NT2/D1 (cell line): ENCODE measurements at regions not wholly inside any gene's neighbourhood (a gene's known extent, or its start where the extent isn't known, plus 50 kb on each side); places are given as distances from the start of the nearest gene placed in this dataset.

Experiments
- SUZ12 ChIP-seq: IDR thresholded peaks from 2 replicates; pipeline ENCODE4 v1.6.1; 2011; ENCODE audit not compliant: insufficient read length, insufficient read depth; ENCODE audit errors: extremely low read depth
- YY1 ChIP-seq: IDR thresholded peaks from 2 replicates; pipeline ENCODE4 v1.6.1; 2011; ENCODE audit not compliant: insufficient read length, insufficient read depth
- ZNF274 ChIP-seq: IDR thresholded peaks from 2 replicates; pipeline ENCODE4 v1.6.1; 2011; ENCODE audit warnings: mild to moderate bottlenecking, low read depth, low read length

DNA sequence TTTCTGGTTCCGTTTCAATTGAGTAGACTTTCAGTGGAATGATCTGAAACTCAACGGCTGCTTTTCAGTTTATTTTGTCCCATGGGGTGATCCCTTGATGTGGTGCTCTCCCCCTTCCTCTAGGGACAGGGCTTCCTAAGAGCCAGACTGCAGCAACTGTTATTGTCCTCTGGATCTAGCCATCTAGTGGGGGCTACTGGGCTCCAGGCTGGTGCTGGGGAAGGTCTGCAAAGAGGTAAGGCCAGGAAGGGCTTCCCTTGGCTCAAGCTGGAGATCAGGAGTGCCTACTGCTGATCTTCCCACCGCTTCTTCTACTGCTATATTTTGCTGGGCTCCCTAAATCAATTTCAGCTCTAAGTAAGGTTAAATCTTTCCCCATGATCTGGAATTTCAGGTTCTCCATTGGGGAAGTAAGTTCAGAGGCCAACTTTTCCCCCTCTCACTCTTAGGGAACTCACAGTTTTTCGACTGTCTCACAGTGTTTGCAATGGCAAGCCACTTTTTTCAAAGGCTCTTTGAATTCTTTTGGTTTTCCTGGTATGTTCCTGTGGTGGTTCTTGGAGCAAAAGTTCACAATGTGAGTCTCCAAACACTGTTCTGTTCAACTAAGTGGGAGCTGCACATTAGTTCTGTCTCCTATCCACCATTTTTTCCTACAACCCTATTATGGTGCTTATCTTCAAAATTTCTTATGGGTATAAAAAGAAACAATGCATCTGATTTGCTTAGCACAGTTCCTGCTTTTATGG, 286.2 kb upstream of the EXOC2 start:
- TF ChIP-seq YY1 (no peak), ZNF274 (no peak), SUZ12 (no peak)
